Skeletal muscle satellite cell (primary cell): ENCODE measurements at regions not wholly inside any gene's neighbourhood (a gene's known extent, or its start where the extent isn't known, plus 50 kb on each side); places are given as distances from the start of the nearest gene placed in this dataset.

Experiments used
- H3K27me3 ChIP-seq: 2 replicates; pipeline ENCODE4 v1.7.0; 2013; ENCODE audit warnings: low read length; ENCODE audit not compliant: control insufficient read depth, insufficient read depth
- H3K36me3 ChIP-seq: 2 replicates; pipeline ENCODE4 v1.7.0; 2013; ENCODE audit warnings: mild to moderate bottlenecking, control low read depth, low read length; ENCODE audit not compliant: insufficient read depth
- H3K4me1 ChIP-seq: 2 replicates; pipeline ENCODE4 v1.7.0; 2013; ENCODE audit warnings: low read length; ENCODE audit not compliant: control insufficient read depth, insufficient read depth
- H3K4me2 ChIP-seq: 2 replicates; pipeline ENCODE4 v1.7.0; 2013; ENCODE audit warnings: mild to moderate bottlenecking, low read length
- H3K4me3 ChIP-seq: 2 replicates; pipeline ENCODE4 v1.7.0; 2013; ENCODE audit warnings: low read length
- H3K9ac ChIP-seq: 2 replicates; pipeline ENCODE4 v1.7.0; 2013; ENCODE audit warnings: mild to moderate bottlenecking, low read depth, low read length, moderate library complexity
- H3K9me3 ChIP-seq: replicated peaks from 2 replicates; pipeline ENCODE4 v1.7.0; 2013; ENCODE audit warnings: mild to moderate bottlenecking, control low read depth, low read length

DNA sequence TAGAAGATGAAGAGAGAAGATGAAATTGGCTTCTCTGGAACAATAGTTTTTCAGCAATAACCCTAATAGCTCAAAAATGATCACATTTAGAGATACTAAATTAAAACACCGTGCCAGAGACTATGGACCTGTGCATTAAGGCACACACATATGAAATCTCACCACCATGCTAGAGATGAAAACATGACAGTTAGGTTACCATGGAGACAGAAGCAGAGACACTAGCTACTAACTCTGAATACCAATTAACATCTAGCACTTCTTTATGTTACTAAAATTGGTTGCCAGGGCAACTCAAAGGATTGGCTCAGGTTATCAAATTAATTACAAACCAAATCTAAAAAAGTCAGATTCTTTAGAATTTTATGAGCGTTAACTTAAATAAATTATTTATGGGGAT is 337.7 kb downstream of the PLK2 start:
- no peaks in the 10 kb centered on the region for H3K4me1 ChIP-seq
- H3K4me3 ChIP-seq = no peak overlapping the region
- H3K27me3 ChIP-seq = no peaks in the 10 kb centered on the region
- no peaks in the 10 kb centered on the region for H3K36me3 ChIP-seq
- H3K4me2 ChIP-seq = no peak overlapping the region
- H3K9ac ChIP-seq = no peak overlapping the region
- no peaks in the 10 kb centered on the region for H3K9me3 ChIP-seq

GRCh38 chr5:58121391-58121790 is 338.5 kb downstream of the PLK2 start:
- no peak overlapping the region for H3K4me2 ChIP-seq
- no peak overlapping the region for H3K4me3 ChIP-seq
- no peaks in the 10 kb centered on the region for H3K4me1 ChIP-seq
- no peaks in the 10 kb centered on the region for H3K27me3 ChIP-seq
- no peak overlapping the region for H3K9ac ChIP-seq
- H3K36me3 ChIP-seq = no peaks in the 10 kb centered on the region
- no peaks in the 10 kb centered on the region for H3K9me3 ChIP-seq

- H3K4me2 ChIP-seq = no peak overlapping the region
- no peak overlapping the region for H3K4me3 ChIP-seq
- H3K4me1 ChIP-seq = peaks cover 9% of the 10 kb centered on the region
- no peak overlapping the region for H3K9ac ChIP-seq
- H3K36me3 ChIP-seq = no peaks in the 10 kb centered on the region
- H3K9me3 ChIP-seq = no peaks in the 10 kb centered on the region
- no peaks in the 10 kb centered on the region for H3K27me3 ChIP-seq
These were observed 342.3 kb downstream of the PLK2 start for GRCh38 chr5:58117542-58117941.

GRCh38 chr5:58116346-58116745 is 343.5 kb downstream of the PLK2 start:
- Histone ChIP-seq H3K9me3 (no peaks in the 10 kb centered on the region), H3K4me2 (no peak overlapping the region), H3K9ac (no peak overlapping the region), H3K27me3 (no peaks in the 10 kb centered on the region), H3K4me1 (peaks cover 9% of the 10 kb centered on the region), H3K4me3 (no peak overlapping the region), H3K36me3 (no peaks in the 10 kb centered on the region)

- no peaks in the 10 kb centered on the region for H3K27me3 ChIP-seq
- no peaks in the 10 kb centered on the region for H3K36me3 ChIP-seq
- peaks cover 9% of the 10 kb centered on the region for H3K4me1 ChIP-seq
These were observed 344.1 kb downstream of the PLK2 start for GRCh38 chr5:58115811-58116210.

DNA sequence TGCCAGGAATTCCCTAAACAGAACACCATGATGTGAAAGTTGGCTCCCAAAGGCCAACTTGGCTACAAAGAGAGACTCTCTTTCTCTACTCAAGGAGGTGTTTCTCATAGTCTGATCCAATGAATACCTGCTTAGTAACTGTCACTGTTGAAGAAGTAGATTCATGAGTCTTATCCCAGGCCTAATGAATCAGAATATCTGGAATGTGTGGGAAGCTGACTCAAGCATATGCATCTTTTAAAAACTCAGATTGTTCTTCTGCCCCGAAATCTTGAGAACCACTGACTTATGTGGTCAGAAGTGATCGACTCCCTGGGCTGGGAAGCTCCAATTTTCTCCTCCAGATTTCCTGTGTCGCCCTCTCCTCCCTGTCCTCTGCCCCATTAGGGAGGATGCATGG is 345.6 kb downstream of the PLK2 start:
- Histone ChIP-seq H3K4me3 (no peak overlapping the region), H3K27me3 (no peaks in the 10 kb centered on the region), H3K36me3 (no peaks in the 10 kb centered on the region), H3K9me3 (no peaks in the 10 kb centered on the region), H3K9ac (no peak overlapping the region), H3K4me1 (peaks cover 9% of the 10 kb centered on the region), H3K4me2 (no peak overlapping the region)

More at GRCh38 chr5:58115811-58116210, 344.1 kb downstream of the PLK2 start:
- H3K9me3 ChIP-seq = no peaks in the 10 kb centered on the region
- no peak overlapping the region for H3K4me3 ChIP-seq
- no peak overlapping the region for H3K4me2 ChIP-seq
- H3K9ac ChIP-seq = no peak overlapping the region

DNA sequence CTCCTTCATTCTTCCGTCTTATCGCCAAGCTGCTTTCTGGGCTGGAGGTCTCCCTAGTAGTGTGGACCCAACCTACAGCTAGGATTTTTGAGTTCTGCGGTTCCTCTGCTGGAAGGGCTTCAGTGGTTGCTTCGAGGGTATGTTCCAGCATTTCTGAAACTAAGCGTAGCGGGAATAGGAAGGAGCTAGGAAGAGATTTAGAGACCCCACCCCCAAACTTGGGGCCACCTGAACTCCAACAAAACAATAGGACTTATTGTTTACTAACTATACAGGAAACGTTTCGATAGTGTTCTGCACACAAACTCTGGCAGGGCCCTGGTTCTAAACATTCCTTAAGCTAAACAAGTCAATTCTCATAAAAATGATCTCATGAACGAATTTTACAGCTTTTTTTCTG is 346.7 kb downstream of the PLK2 start:
- Histone ChIP-seq H3K4me3 (no peak overlapping the region), H3K9me3 (no peaks in the 10 kb centered on the region), H3K4me1 (peaks cover 10% of the 10 kb centered on the region), H3K4me2 (no peak overlapping the region), H3K27me3 (no peaks in the 10 kb centered on the region), H3K9ac (no peak overlapping the region), H3K36me3 (no peaks in the 10 kb centered on the region)

DNA sequence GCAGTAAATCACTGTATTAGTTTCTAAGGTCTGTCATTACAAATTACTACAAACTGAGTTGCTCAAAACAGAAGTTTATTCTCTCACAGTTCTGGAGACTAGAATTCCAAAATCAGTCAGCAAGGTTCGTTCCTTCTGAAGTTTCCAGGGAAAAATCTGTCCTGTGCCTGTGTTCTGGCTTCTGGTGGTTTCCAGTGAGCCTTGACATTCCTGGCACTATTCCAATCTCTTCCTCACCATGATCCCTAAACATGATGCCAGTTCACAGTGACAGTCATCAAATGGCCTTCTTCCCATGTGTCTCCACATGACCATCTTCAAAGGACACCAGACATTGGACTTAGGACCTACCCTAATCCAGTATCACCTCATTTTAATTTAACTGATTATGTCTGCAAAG is 351.4 kb downstream of the PLK2 start:
- H3K9ac ChIP-seq = no peak overlapping the region
- H3K4me1 ChIP-seq = peaks cover 13% of the 10 kb centered on the region
- H3K4me2 ChIP-seq = no peak overlapping the region
- no peaks in the 10 kb centered on the region for H3K36me3 ChIP-seq
- no peaks in the 10 kb centered on the region for H3K27me3 ChIP-seq
- H3K9me3 ChIP-seq = no peaks in the 10 kb centered on the region
- H3K4me3 ChIP-seq = no peak overlapping the region

DNA sequence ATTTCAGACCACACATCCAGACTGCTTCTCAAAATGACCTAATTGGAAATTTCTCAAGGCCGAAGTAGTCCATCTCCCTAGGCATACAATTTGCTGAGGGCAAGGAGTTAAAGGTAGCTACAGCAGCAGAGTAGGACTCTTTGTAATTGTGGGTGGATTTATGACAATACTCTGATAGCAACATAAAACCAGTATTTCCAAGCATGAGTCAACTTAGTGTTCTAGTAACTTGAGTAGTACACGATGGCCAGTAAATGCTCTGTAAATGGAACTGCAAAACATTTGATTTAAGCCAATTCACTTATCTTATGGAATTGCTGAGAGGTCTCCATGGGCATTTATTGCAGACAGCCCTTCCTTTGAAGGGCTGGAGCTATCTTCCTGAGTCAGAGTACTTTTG is 352.2 kb downstream of the PLK2 start:
- Histone ChIP-seq H3K4me3 (no peak overlapping the region), H3K4me1 (peaks cover 13% of the 10 kb centered on the region)

DNA sequence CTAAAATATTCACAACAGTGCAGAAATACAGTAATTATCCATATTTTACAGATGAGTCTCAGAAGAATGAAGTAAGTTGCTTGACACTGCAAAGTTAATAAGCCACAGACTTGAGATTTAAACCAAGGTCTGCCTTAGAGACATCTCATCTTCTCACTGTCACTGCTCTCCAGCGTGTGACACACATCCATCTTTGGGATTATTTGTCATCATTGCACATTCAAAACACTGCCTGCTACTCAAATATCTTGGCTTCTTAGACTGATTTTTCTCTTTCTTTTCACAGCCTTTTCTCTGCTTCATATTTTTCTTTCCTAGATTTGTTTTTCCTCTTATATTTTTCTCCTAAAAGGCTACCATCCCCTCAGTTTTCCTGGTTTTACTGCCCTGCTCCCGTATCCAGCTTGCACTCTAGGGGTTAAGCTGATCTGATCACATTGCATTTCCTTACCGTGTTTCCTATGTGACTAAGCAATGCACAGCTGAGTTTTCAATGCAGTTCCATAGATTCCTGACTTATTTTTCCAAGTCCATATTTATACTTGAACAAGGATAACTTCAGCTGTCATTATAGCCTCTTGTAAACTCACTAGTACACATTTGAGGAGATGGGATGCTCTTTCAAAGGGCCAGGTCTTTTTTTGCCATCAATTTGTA is 353.0 kb downstream of the PLK2 start:
- Histone ChIP-seq H3K9ac (no peak overlapping the region), H3K4me1 (peaks cover 13% of the 10 kb centered on the region), H3K27me3 (no peaks in the 10 kb centered on the region)

More for the DNA sequence above, 352.2 kb downstream of the PLK2 start:
- H3K27me3 ChIP-seq = no peaks in the 10 kb centered on the region
- H3K9me3 ChIP-seq = no peaks in the 10 kb centered on the region
- no peaks in the 10 kb centered on the region for H3K36me3 ChIP-seq
- H3K4me2 ChIP-seq = peak overlapping the region; percentile 11
- no peak overlapping the region for H3K9ac ChIP-seq

DNA sequence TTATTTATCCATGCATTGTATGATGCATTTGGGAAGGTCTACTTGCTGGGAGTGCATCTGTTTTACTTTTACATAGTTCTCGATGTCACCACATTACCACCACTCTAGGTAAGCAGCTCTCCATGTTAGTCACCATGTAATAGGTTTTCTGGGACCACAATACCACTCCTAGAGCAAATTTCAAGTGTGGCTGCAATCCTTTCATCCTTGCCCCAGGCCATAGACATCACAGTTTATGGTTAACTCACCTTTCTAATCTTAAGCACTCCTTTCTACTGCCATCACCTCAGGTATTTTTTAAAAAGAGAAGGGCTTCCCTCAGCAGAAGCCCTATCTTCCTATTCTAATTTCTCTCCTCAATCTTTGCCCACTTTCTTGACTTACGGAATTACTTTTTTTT is 354.1 kb downstream of the PLK2 start:
- Histone ChIP-seq H3K9ac (no peak overlapping the region), H3K9me3 (no peaks in the 10 kb centered on the region), H3K36me3 (no peaks in the 10 kb centered on the region), H3K4me2 (no peak overlapping the region), H3K4me1 (peaks cover 13% of the 10 kb centered on the region), H3K27me3 (no peaks in the 10 kb centered on the region), H3K4me3 (no peak overlapping the region)

More for the DNA sequence above, 353.0 kb downstream of the PLK2 start:
- H3K4me3 ChIP-seq = no peak overlapping the region
- H3K9me3 ChIP-seq = no peaks in the 10 kb centered on the region
- no peaks in the 10 kb centered on the region for H3K36me3 ChIP-seq
- H3K4me2 ChIP-seq = no peak overlapping the region

GRCh38 chr5:58099257-58099656 is 360.6 kb downstream of the PLK2 start:
- Histone ChIP-seq H3K9ac (no peak overlapping the region), H3K27me3 (no peaks in the 10 kb centered on the region), H3K4me3 (no peak overlapping the region), H3K36me3 (no peaks in the 10 kb centered on the region), H3K9me3 (no peaks in the 10 kb centered on the region), H3K4me1 (no peaks in the 10 kb centered on the region), H3K4me2 (no peak overlapping the region)
